NCI-H1092 (cell line): ENCODE measurements at regions not wholly inside any gene's neighbourhood (a gene's known extent, or its start where the extent isn't known, plus 50 kb on each side); places are given as distances from the start of the nearest gene placed in this dataset.
"Not testable (repeated sequence)": the region's sequence is repeated elsewhere in the genome, so short reads cannot be mapped to it uniquely, and the experiment has no call there.

Experiments
- DNase-seq: peaks from one replicate; lab custom pipeline; 2025; lab: John Stamatoyannopoulos, UW

- DNase-seq, result no peak
Observed at GRCh38 chr5:53160895-53161294, 51.3 kb upstream of the MOCS2 start.

GRCh38 chr5:53161876-53162275 lies 52.3 kb upstream of the MOCS2 start:
- no peak for DNase-seq

- DNase-seq, result no peak
Observed at GRCh38 chr5:53164478-53165165, 55.1 kb upstream of the MOCS2 start.

DNA sequence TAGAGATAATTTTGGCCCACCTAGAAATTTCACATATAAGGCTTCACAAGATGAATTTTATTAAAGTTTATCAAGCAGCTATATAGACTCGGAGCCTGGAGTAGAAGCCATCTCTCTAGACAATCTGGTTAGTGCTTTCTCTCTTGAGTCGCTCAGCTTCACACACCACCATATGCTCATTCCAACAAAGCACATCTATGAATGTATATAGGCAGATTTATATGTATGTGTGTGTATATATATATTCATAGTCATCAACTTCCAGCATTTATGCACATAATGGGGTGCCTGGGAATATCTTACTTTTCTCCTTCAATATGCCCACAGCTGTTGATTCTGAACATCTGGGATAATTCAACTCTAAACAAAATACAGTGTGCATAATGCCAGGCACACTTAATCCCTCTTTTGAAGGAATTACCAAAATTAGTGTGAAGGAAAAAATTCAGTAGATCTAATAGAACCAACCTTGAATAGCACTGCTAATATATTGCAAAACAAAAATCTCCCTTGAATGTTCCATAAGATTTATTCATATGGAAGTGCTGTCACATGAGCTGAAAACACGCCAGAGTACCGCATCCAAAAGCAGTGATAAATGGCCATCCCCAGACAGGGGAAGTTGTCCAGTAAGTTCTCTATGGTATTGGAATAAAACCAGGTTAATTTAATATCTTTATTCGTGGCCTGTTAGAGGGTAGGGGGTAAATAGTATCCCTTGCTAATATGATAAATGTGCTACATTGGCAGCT lies 56.0 kb upstream of the MOCS2 start:
- no peak for DNase-seq

GRCh38 chr5:53166183-53166495 lies 56.6 kb upstream of the MOCS2 start:
- DNase-seq, result no peak

DNA sequence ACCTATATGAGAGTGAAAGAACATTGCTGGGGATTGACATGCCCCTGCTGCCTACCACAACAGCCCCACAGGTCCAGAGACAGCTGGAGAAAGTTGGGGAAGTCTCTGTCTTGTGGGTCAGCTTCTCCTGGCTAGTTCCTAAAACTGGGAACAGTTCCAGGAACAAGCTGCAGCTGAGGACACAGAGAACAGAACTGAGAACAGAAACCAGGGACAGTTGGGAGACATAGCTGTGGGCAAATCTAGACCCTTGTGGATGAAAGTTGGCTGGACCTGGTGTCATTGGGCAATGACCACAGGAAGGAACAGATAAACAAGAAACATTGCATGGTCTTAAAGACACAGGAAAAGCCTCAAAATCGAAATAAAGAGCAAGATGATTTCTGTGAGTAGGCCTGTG lies 58.3 kb upstream of the MOCS2 start:
- DNase-seq, result no peak

DNA sequence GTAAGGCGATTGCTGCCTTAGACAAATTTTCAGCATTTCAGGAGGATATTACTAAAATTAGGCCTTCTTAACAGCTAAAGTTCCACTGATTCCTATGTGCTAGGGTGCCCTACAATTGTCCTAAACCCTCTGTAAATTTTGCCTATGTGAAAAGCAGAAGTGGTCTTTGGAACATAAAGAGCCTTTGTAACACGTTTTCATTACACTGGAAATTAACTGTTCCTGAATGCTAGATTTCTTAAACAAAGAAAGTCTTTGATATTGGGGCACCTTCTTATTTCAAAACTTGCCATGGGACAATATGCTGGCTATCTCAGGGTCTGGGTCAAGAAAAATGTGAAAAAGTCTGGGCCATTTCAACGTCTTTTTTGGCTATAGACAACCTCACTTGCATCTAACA lies 60.4 kb upstream of the MOCS2 start:
- DNase-seq, result no peak

- no peak for DNase-seq
Observed at GRCh38 chr5:53170746-53171349, 61.3 kb upstream of the MOCS2 start.

- DNase-seq, result not testable (repeated sequence)
Observed at GRCh38 chr5:53172073-53172472, 62.5 kb upstream of the MOCS2 start.

GRCh38 chr5:53172630-53173029 lies 63.1 kb upstream of the MOCS2 start:
- DNase-seq, result no peak

DNA sequence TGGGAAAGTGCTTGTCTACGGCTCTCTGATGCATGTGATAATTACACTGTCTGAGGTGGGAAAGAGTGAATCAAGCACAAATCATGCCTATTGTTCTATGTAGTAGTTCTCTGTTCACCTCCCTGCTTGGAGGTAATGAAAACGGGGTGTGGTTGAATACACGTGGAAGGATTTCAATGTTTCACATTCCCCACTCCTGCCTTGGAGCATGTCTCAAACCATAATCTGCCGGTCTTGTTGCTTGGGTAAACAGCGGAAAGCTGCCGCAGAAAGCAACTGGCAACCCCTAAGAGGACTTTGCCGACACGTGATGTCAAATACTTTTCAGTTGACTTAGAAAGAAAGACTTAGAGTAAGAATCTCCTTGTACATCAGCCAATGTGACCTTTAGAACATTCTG lies 63.5 kb upstream of the MOCS2 start:
- no peak for DNase-seq

DNA sequence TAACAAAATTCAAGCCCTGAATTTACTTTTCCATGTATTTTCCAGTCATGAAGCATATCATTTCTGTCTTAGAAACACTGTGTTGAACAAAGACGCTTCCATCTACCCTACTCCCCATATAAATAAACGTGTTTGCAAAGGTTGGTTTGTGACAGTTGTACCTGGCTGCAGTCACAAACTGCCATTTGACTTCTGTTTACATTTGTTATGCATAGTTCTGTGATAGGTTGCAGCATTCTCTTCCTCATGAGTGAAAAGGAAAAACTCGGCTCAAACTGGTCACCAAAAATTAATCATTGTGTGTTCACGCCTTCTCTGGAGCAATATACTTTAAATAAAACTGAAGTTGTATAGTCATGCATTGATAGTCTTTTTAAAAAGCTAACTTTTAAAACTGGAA lies 69.3 kb upstream of the MOCS2 start:
- no peak for DNase-seq

DNA sequence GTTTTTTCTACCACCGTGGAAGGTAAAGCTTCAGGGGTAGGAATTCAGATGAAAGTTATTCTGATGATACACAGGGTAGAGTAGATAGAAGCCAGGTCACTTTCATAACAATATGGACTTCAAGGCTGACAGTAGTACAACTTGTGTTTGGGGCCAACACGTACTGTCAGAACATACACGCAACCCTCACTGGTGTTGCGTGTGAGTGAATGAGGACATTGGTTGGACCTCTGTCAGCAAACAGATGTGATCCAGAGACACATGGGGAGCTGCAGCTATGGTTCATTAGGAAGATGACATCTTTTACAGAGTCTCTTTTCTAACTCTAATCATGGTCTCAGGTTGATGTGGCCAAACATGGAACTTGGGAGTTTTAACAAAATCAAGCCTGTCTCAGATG lies 70.1 kb upstream of the MOCS2 start:
- DNase-seq, result no peak

DNA sequence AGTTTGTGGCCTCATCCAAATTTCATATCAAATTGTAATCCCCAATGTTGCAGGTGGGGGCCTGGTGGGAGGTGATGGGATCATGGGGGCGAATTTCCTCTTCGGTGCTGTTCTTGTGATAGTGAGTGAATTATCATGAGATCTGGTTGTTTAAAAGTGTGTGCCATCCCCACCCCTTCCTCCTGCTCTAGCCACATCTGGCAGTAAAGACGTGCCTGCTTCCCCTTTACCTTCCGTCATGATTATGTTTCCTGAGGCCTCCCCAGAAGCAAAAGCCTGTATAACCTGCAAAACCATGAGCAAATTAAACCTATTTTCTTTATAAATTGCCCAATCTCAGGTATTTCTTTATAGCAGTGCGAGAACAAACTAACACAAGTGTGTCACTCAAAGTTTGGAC lies 71.0 kb upstream of the MOCS2 start:
- DNase-seq, result no peak

GRCh38 chr5:53180991-53181390 lies 71.4 kb upstream of the MOCS2 start:
- no peak for DNase-seq

DNA sequence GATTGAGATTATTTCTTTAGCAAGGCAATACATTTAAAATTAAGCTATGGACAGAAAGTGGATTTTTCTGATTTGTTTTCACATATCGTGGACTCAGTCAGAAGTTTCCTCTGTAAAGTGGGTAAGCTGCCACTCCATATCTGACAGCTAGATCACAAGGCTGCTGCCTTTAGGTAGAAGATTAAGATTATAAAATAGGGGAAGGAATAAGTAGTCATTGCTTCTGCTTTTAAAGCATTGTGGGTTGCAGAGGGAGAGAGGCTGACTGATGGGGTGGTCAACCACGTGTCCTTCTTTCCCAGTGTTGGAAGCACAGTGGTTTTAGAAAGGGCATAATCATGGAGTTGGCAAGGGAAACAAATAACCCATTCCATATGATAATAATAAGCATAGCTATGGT lies 74.3 kb upstream of the MOCS2 start:
- DNase-seq, result no peak

- DNase-seq, result no peak
Observed at GRCh38 chr5:53191548-53192165, 82.1 kb upstream of the MOCS2 start.

GRCh38 chr5:53194086-53194485 lies 84.5 kb upstream of the MOCS2 start:
- DNase-seq, result no peak

DNA sequence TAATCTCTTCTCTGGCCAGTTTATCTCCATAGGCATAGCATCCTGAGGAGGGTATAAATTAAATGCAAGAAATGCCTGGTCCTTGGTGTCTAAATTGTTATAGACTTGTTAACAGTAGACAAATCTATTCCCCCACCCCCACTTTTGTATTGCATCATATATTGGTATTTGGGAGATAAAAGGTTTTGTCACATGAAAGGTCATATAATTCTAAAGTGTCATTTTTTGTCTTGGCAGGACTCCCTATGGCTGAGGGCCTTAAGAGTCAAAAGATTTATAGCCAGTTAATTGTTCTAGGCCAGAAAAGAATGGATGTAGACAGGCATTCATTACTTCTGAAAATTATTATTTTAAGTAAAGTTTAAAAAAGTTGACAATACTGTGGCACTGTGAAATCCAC lies 90.3 kb upstream of the MOCS2 start:
- DNase-seq, result no peak

GRCh38 chr5:53200306-53200705 lies 90.7 kb upstream of the MOCS2 start:
- no peak for DNase-seq

- no peak for DNase-seq
Observed at GRCh38 chr5:53201746-53202145, 92.2 kb upstream of the MOCS2 start.

DNA sequence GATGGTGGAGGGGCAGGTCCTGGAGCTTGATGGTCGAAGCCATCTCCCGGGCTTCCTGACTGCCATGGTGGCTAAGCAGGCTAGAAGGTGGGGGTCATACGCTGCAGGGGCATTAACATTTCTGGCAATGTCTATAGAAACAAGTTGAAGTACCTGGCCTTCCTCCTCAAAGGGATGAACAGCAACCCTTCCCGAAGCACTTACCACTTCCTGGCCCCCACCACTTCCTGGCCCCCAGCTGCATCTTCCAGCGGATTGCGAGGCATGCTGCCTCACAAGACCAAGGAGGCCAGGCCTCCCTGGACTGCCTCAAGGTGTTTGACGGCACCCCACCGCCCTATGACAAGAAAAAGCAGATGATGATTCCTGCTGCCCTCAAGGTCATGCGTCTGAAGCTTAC lies 97.0 kb upstream of the MOCS2 start:
- no peak for DNase-seq

- no peak for DNase-seq
Observed at GRCh38 chr5:53211799-53212198, 102.2 kb upstream of the MOCS2 start.
